ENCODE measurements at regions not wholly inside any gene's neighbourhood (a gene's known extent, or its start where the extent isn't known, plus 50 kb on each side); places are given as distances from the start of the nearest gene placed in this dataset.

- TF ChIP-seq CTCF (IDR thresholded peaks at IDR 0.05) (no peak), POLR2AphosphoS5 (IDR thresholded peaks at IDR 0.05) (no peak), POLR2A (IDR thresholded peaks at IDR 0.05) (no peak), EP300 (IDR thresholded peaks at IDR 0.05) (no peak)
Measured at GRCh38 chr20:11212272-11212671, 538.5 kb upstream of the JAG1 start.

Measured in sigmoid colon (tissue), 4 donors.